ENCODE measurements at regions not wholly inside any gene's neighbourhood (a gene's known extent, or its start where the extent isn't known, plus 50 kb on each side); places are given as distances from the start of the nearest gene placed in this dataset.
"Not testable (repeated sequence)": the region's sequence is repeated elsewhere in the genome, so short reads cannot be mapped to it uniquely, and the experiment has no call there.

- H3K27me3 Mint-ChIP-seq; H3K4me3 Mint-ChIP-seq; DNase-seq; CTCF ChIA-PET; H3K4me1 Mint-ChIP-seq (ENCODE audit: low read depth); POLR2A ChIA-PET; H3K9me3 Mint-ChIP-seq; H3K27ac Mint-ChIP-seq; H3K36me3 Mint-ChIP-seq; intact Hi-C loops (cut with micrococcal nuclease): not testable (repeated sequence)
Measured at GRCh38 chr6:57877729-57878128, 560.3 kb downstream of the PRIM2 start.

GRCh38 chr6:57878792-57879191 is 561.4 kb downstream of the PRIM2 start:
- DNase-seq; H3K27ac Mint-ChIP-seq; H3K36me3 Mint-ChIP-seq; H3K27me3 Mint-ChIP-seq; H3K4me1 Mint-ChIP-seq (ENCODE audit: low read depth); intact Hi-C loops (cut with micrococcal nuclease); CTCF ChIA-PET; POLR2A ChIA-PET; H3K9me3 Mint-ChIP-seq; H3K4me3 Mint-ChIP-seq: not testable (repeated sequence)

- POLR2A ChIA-PET; CTCF ChIA-PET; H3K27me3 Mint-ChIP-seq; H3K36me3 Mint-ChIP-seq; DNase-seq; H3K4me1 Mint-ChIP-seq (ENCODE audit: low read depth); H3K4me3 Mint-ChIP-seq; H3K9me3 Mint-ChIP-seq; H3K27ac Mint-ChIP-seq; intact Hi-C loops (cut with micrococcal nuclease): not testable (repeated sequence)
Measured at GRCh38 chr6:57898850-57899249, 581.4 kb downstream of the PRIM2 start.

GRCh38 chr6:57900687-57901399 is 583.4 kb downstream of the PRIM2 start:
- DNase-seq; H3K36me3 Mint-ChIP-seq; H3K27me3 Mint-ChIP-seq; POLR2A ChIA-PET; H3K4me3 Mint-ChIP-seq; H3K9me3 Mint-ChIP-seq; H3K4me1 Mint-ChIP-seq (ENCODE audit: low read depth); intact Hi-C loops (cut with micrococcal nuclease); CTCF ChIA-PET; H3K27ac Mint-ChIP-seq: not testable (repeated sequence)

DNA sequence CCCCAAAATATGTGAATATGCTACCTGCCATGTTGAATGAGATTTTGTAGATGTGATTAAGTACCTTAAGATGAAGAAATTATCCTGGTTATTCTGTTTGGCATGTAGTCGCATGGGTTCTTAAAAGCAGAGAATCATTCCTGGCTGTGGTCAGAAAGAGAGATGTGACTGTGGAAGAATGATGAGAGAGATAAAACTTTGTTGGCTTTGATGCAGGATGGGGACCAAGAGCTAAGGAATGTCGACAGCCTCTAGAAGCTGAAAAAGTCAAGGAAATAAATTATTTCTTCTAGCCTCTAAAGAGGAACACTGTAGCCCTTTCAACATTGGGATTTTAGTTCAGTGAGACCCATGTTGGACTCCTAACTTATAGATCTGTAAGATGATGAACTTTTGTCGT is 584.0 kb downstream of the PRIM2 start:
- H3K9me3 Mint-ChIP-seq; H3K4me3 Mint-ChIP-seq; H3K4me1 Mint-ChIP-seq (ENCODE audit: low read depth); DNase-seq; intact Hi-C loops (cut with micrococcal nuclease); CTCF ChIA-PET; POLR2A ChIA-PET; H3K27me3 Mint-ChIP-seq; H3K27ac Mint-ChIP-seq; H3K36me3 Mint-ChIP-seq: not testable (repeated sequence)

DNA sequence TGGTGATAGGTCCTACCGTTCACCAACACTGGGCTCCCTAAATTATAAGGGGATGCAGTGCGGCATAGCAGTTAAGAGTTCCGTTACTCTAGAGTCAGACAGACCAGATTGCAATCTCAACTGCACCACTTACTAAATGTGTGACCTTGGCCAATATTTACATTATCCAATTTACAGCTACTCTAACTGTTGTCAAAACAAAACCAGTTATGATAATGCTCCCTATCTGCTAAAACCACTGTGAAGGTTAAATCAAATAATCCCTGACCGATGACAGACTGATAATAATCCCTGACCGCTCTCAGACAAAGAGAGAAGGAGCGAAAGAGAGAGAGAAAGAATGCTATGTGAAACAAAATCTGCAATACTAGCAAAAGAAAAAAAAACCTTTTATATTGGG is 586.9 kb downstream of the PRIM2 start:
- H3K27me3 Mint-ChIP-seq; H3K9me3 Mint-ChIP-seq; H3K4me1 Mint-ChIP-seq (ENCODE audit: low read depth); DNase-seq; H3K27ac Mint-ChIP-seq; H3K4me3 Mint-ChIP-seq; intact Hi-C loops (cut with micrococcal nuclease); H3K36me3 Mint-ChIP-seq; POLR2A ChIA-PET; CTCF ChIA-PET: not testable (repeated sequence)

GRCh38 chr6:57915300-57915699 is 597.9 kb downstream of the PRIM2 start:
- H3K27me3 Mint-ChIP-seq; POLR2A ChIA-PET; DNase-seq; H3K9me3 Mint-ChIP-seq; H3K36me3 Mint-ChIP-seq; H3K4me1 Mint-ChIP-seq (ENCODE audit: low read depth); CTCF ChIA-PET; H3K4me3 Mint-ChIP-seq; intact Hi-C loops (cut with micrococcal nuclease); H3K27ac Mint-ChIP-seq: not testable (repeated sequence)

DNA sequence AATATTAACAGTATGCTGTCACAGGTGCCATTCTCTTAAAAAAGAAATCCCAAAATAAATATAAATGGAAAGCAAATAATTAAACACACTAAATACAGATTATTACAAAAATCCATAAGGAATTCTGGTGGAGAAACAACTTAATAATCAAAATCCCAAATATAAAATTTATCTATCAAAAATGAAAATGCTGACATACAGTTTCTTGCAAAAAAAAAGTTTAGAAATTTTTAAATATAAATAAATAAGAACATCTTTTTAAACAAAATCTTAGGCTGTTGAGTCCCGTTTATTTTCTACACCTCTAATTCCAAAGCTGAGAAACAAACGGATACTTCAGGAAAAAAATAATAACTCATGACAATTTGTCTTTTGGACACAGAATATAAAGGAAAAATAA is 625.5 kb downstream of the PRIM2 start:
- DNase-seq; H3K9me3 Mint-ChIP-seq; H3K27ac Mint-ChIP-seq; intact Hi-C loops (cut with micrococcal nuclease); H3K27me3 Mint-ChIP-seq; H3K36me3 Mint-ChIP-seq; H3K4me1 Mint-ChIP-seq (ENCODE audit: low read depth); POLR2A ChIA-PET; CTCF ChIA-PET; H3K4me3 Mint-ChIP-seq: not testable (repeated sequence)

GRCh38 chr6:57946084-57946768 is 628.8 kb downstream of the PRIM2 start:
- intact Hi-C loops (cut with micrococcal nuclease); H3K4me3 Mint-ChIP-seq; H3K4me1 Mint-ChIP-seq (ENCODE audit: low read depth); H3K9me3 Mint-ChIP-seq; DNase-seq; H3K27me3 Mint-ChIP-seq; H3K27ac Mint-ChIP-seq; POLR2A ChIA-PET; CTCF ChIA-PET: not testable (repeated sequence)
- peaks cover 13% of the 10 kb centered on the region for H3K36me3 Mint-ChIP-seq

- POLR2A ChIA-PET: not testable (repeated sequence)
Measured at GRCh38 chr6:57946769-57947091, 629.3 kb downstream of the PRIM2 start.

DNA sequence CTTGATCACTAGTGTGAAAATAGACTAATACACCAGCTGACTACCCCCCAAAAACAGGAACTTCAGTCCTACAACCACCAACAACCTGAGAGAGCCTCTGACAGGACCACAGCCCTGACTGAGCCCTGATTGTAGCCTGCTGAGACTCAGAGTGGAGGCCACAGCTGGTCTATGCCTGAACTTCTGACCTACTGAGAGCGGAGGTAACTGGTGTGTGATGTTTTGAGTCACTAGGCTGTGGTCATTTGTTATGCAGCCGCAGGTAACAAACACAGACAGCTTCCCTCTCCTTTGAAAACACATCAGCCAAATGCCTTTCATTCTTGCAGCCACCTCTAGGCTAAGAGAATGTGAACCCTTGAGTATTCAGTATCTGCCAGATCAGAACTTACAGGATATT is 631.1 kb downstream of the PRIM2 start:
- H3K27me3 Mint-ChIP-seq; H3K9me3 Mint-ChIP-seq; DNase-seq; intact Hi-C loops (cut with micrococcal nuclease); POLR2A ChIA-PET; H3K27ac Mint-ChIP-seq; CTCF ChIA-PET; H3K4me1 Mint-ChIP-seq (ENCODE audit: low read depth); H3K4me3 Mint-ChIP-seq: not testable (repeated sequence)
- H3K36me3 Mint-ChIP-seq: peaks cover 14% of the 10 kb centered on the region

More at GRCh38 chr6:57946769-57947091, 629.3 kb downstream of the PRIM2 start:
- H3K4me1 Mint-ChIP-seq (ENCODE audit: low read depth); H3K27ac Mint-ChIP-seq; H3K4me3 Mint-ChIP-seq; H3K9me3 Mint-ChIP-seq; intact Hi-C loops (cut with micrococcal nuclease); DNase-seq; H3K27me3 Mint-ChIP-seq; CTCF ChIA-PET: not testable (repeated sequence)
- H3K36me3 Mint-ChIP-seq: peaks cover 13% of the 10 kb centered on the region

GRCh38 chr6:57950430-57950829 is 633.0 kb downstream of the PRIM2 start:
- CTCF ChIA-PET; H3K27ac Mint-ChIP-seq; H3K4me1 Mint-ChIP-seq (ENCODE audit: low read depth); POLR2A ChIA-PET; H3K27me3 Mint-ChIP-seq; intact Hi-C loops (cut with micrococcal nuclease); DNase-seq; H3K4me3 Mint-ChIP-seq; H3K9me3 Mint-ChIP-seq: not testable (repeated sequence)
- peaks cover 13% of the 10 kb centered on the region for H3K36me3 Mint-ChIP-seq

GRCh38 chr6:57966757-57967156 is 649.3 kb downstream of the PRIM2 start:
- DNase-seq; H3K4me3 Mint-ChIP-seq; H3K9me3 Mint-ChIP-seq; H3K27ac Mint-ChIP-seq; H3K27me3 Mint-ChIP-seq; H3K4me1 Mint-ChIP-seq (ENCODE audit: low read depth); CTCF ChIA-PET; H3K36me3 Mint-ChIP-seq; intact Hi-C loops (cut with micrococcal nuclease); POLR2A ChIA-PET: not testable (repeated sequence)

Data from activated CD4-positive, alpha-beta memory T cell treated with anti-CD3 and anti-CD28 coated beads for 36 hours (primary cell).